HG03097 (cell line): ENCODE measurements at regions not wholly inside any gene's neighbourhood (a gene's known extent, or its start where the extent isn't known, plus 50 kb on each side); places are given as distances from the start of the nearest gene placed in this dataset.

Experiments
- ATAC-seq: cut with Tn5 transposase; IDR thresholded peaks from one replicate; pipeline ENCODE4 v1.9.1; 2021; ENCODE audit not compliant: unreplicated experiment, low FRiP score

DNA sequence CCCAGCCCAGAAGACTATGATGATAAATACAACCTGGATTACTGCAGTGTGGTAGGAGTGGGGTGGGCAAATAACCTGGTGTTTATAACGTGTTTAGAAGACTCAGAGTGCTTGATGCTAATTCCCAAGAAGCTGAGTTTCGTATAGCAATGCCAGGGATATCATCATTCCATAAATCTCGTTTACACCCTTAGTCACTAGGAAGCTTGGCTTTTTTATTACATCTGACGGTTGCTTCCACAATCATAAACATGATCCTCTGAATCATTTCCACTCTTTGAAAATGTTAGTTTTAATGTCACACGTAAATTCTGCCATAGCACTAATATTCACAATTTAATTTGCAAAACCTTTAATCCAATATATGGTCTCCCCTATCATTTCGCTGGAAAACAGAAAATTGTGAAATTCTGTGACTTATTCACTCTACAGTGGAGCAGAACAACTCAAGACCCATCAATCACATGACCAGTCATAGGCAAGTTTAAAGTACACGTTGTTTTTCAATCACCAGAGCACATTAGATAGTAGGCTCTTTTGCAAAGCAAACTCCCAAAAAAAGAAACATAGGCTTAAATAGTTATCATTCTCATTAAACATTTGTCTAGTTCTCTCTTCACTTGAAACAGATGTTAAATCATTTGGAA, 321.0 kb downstream of the LTN1 start:
- ATAC-seq: no peak

DNA sequence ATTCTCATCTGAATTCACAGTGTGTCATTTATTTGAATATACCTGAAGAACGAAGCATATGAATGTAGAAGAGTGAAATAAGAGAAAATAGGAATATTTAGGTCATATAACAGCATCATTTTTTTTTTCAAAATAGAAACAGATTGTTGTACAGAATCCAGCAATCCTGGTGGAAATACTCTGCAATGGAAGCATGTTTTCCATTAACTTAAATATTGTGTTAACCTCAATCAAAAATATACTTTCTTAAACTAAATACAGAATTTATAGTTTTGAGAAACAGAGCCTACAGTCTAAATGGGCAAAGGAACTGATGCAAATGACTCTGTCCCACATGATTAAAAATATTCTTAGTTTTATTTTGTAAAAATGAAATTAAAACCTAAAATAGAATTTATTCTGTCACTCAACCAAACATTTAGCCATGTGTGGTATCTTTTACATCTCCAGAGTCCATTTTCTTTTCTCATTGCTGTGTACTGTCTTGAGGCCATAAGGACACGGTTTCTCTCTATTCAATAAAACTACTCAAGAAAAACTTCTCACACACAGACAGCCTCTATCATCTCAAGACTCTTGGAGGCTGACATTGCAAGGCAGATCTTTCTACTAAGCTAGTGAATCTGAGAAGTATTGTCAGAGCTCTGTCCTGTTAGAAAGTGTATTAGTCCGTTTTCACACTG, 322.6 kb downstream of the LTN1 start:
- no peak for ATAC-seq

DNA sequence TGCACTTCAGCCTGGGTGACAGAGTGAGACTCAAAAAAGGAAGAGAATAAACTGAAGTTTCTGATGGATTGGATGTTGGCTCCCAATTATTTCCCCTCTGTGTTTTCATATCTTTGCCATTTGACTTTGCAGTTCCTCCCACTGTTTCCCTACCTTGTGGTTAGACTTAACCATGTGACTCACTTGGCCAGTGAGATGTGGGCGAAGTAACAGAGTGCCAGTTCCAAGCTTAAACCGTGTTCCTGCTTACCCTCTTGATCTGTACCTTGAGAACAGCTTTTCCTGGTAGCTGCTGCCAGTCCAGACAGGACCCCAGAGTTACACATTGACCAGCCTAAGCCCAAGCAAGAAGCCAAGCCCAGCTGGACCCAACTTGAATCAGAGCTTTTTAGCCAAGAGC, 323.4 kb downstream of the LTN1 start:
- no peak for ATAC-seq

DNA sequence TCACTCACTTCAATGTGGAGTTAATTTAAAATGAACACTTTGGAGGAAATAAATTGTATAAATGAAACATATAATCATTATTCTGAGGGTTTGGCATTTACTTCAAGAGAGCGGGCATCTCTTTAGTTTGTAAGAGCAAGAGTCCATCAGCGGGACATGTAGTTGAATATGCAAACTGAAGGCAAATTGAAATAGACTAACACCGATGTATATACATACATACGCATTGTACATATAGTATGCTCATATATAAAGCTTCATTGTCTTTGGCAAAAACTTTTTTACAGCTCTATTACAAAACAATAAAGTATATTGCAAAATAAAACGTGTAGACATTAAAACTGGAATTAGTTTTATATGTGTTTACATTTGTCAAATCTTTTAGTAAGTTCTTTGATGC, 328.9 kb downstream of the LTN1 start:
- no peak for ATAC-seq

DNA sequence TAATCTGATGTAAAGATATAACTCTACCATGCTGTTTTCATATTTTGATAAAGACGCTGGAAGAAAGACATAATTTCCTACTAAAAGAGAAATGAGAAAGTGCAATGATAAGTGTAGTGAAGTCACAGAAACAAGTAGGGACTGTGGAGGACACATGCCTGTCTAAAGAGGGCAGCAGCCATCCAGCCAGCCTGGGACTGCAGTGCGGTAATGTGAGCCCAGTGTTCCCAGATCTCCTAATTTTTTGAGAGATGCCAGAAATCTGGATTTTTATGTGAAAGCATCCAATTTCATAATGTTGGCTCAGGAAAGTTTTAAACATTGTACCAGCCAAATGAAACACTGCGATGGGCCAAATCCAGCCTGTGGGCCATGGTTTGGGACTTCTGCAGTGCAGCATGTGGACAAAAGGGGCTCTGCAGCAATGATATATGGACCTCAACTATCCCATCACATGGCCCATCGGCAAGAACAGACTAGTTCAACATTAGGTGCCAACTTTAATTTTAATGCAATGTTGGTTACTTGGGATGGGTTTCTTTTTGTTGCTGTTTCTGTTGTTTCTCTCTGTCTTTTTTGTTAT, 329.5 kb downstream of the LTN1 start:
- ATAC-seq: no peak

DNA sequence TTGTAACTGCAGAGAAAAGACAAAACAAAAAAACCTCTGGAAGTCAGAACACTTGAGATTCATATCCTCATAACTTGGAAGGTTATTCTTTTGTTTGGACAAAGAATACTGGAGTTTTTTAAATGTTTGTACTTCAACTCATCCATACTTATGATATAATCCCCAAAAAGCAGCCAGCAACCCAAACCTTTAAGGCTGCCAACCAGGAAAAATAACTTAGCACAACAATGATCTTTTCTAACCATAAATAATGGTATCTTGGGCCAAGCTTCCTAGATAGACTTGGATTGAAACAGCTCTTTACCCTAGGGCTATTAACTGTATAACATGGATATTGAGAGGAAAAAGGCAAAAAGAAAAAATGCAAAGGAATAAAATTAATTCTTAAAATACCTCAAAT, 335.1 kb downstream of the LTN1 start:
- no peak for ATAC-seq

DNA sequence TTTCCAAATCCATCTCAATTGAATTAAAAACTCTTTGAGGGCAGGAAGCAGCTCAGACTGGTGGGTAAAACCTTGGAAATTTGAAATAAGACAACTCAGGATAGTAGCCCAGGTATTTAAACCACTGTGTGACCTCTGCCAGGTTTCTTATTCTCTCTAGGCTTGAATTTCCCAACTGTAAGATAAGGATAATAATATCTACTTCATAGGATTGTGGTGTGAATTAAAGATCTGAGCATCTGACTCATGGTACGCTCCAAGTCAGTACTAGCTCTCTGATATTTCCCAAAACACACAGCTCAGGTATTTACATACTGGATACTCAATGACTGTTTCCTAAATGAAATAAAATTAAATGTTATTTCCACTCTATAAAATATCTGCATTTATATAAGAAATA, 337.2 kb downstream of the LTN1 start:
- ATAC-seq: no peak

DNA sequence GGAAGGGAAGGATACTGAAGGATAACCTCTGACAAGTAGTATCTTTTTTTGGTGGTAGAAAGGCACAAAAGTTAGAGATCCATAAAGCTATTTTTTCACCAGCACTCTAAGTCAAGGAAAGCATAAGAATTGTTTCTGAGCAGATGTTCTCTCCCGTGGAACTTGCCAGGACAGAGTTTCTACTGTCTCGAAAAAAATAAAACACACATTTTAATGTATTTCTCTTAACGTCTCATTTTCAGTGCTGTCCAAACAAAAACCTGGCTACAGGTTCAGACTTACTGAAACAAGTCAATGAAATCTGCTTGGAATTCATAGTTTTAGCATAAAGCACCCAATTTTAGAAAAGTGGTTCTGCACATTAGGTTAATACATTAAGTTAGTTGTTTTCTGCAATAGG, 338.3 kb downstream of the LTN1 start:
- no peak for ATAC-seq

DNA sequence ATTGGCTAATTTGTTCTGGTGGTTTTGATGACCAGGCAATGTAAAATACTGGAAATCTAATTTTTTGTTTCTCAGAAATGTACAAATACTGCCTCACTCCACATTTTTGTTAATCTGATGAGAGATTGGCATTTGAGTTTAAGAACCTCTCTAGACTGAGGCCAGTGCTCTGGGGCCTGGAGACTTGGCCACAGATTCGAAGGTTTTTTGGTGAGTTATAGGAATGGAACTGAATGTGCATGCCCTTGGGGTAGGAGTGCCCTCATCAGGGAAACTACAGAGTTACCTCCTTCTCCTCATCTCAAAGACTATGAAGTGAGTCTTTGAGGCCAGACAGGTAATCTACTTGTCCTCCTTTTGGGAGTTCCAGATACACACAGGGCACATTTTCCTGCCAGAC, 347.9 kb downstream of the LTN1 start:
- ATAC-seq: no peak

DNA sequence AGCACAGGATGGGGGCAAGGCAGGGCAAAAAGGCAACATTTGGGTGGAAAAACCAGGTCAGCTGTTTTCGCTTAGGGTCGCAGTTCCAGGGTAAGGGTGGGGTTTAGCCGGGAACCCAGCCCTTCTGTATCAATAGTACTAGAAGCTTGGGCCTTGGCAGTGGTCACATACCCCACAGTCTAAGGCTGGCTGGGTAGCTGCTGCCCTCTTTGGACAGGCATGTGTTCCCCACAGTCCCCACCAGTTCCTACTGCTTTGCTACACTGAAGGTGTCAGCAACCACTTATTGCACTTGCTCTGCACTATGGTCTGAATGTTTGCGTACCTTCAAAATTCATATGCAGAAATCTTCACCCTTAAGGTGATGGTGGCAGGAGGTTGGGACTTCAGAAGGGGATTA, 349.8 kb downstream of the LTN1 start:
- no peak for ATAC-seq

DNA sequence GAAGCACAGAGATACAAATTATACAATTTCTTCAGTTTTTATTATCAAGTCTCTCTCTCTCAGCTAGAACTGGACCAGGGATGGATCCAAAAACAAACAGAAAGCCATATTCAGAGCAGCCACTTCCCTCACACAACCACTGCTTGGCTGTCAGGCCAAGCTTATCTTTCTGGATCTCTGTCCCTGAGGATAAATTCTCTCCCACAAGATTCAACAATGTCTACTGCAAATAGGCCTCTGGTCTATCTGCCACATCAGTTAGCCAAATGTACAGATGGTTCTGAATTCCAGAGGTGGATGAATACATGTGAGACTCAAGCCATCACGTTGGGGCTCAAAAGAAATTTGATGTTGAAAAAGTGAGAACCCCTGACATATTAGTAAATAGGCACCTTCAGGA, 350.9 kb downstream of the LTN1 start:
- no peak for ATAC-seq

DNA sequence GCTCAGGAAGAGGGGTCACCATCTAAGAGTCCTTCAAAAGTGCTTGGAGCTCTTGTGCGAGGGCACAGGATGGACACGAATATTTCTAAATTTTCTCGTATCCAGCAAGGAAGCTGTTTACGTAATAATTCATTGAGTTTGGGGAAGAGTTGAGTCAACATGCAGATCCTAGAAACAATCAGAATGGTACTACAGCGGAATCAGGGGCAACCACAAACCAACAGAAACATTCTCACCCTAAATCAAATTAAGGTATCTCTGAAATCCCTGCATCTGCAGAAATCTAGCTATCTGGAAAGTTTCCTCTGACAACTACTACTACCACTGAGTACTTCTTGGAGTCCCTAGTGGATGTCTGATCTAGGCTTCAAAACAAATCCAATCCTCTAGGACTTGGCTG, 352.4 kb downstream of the LTN1 start:
- ATAC-seq: no peak

DNA sequence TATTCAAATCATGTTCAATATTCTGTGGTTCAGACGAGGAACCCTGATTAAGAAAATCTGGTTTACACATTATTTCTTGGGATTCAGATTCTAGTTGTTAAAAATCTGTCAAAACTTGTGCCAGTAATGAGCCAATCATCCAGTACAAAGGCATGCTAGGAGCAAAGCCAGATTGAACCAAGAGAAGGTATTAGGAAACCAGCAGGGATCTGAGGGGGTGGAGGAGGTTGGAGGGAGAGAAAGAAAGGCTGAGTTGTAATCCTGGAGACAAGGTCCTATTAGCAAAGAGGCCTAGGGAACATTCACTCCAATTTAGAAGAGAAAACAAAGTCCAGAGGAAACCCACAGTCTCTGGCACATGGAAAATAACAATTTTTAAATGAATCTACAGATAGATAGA, 352.9 kb downstream of the LTN1 start:
- no peak for ATAC-seq

DNA sequence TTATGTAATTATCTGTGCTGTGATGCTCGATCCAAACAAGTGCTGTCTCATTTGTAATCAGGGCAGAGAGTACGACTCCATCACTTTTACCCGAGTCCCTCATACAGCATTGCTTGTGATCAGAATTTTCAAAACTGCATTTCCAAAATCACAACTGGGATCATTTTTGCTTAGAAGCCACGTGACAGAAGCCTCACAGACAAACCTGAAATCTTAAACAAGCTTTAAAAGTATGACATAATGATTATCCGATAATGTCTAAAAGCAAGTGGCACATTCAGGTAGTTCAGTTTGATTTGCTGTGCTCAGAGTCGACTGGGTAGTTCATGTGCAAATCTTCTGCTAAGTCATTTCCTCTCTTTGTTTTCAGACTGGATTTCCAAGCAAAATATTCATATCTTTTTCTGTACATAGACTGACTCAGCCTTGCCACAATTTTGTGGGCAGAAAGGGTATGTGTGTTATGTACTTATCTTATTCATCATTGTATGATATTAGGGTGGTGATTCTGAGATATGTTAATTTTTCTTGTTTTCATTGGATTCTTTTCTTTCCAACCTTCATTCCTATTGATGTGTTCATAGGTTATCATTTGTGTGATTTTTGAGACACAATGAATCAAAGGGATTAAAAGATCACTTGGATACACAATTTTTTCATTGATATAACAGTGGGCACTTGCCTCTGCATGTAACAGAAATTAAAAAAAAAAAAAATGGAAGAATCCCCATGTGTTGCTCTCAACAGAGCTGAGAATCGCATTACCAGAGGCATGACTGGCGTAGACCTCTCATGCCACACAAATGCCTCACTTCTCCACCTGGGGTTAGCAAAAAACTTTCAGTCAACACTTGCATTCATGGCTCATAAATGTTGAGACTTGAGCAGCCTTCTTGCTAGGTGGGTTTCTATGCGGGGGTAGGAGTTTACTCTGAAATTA, 355.7 kb downstream of the LTN1 start:
- ATAC-seq: no peak

DNA sequence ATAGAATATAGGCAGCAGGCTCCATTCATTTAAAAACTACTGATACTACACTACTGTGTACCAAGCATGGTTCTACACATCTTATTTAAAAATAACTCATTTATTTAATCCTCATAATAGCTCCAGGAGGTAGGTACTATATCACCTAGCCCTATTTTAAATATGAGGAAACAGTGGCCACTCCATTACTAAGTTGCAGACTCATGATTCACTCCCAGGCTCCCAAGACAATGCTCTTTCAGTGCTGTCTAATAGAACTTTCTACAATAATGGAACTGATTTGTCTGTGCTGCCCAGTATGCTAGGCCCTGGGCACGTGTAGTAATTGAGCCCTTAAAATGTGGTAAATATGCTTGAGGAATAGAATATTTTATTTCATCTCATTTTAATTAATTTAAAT, 357.1 kb downstream of the LTN1 start:
- no peak for ATAC-seq

DNA sequence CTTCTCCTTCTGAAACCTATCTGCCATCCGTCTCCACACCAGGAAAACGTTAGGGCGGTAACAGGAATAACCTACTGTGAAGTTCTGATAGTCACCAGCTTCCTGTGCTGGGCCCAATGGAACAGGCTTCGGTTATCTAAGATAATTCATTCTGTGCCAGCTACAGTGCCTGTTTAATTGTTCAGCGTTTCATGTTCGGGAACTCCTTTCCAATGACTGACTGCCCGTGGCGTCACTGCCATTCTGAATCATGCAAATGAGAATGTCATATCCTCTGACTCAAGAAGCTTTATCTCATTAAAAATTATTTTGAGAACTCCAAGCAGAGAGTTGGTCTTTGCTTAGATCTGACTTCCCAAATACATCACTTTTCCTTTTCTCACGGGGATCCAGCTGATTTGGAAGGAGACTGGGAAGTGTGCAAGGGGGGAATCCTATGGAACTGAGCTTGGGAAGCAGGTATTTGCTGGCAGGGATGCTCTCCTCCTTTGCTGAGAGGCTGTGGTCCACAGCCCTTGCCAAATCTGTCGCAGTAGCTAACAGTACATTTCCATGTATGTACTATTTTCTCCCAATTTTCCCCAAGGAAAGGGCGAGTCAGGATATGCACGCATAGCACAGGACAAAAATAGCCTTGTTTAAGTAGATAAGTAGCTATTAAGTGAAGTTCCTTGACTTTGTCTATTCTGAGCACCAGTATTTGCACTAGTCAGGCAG, 358.7 kb downstream of the LTN1 start:
- ATAC-seq: no peak

DNA sequence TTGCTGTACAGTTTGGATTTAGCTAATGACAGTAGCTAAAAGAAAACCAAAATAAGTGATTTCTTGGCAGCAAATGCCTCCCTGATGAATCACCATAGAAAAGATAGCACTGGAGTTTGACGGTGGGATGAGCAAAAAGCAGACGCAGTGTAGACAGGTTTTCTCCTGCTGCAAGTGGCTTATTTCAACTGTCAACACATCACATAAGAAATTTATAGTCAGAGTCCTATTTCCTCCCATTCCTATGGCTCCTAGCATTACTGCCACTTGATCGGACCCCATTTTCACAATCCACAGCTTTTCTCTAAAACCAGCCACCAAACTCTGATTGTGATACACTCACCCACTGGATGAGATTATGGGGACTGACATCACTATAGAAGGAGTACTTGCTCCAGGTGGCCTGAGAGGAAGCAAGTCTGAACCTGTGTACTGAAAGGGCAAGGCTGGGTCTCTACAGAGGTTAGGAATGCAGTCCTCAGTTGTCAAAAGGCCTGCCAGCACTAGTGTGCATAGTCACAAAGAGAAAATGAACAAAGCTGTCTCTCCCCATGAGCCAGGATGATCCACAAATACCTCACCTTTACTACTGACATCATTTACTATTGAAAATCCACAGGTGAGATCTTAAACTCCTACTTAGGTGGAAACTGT, 359.8 kb downstream of the LTN1 start:
- ATAC-seq: no peak

DNA sequence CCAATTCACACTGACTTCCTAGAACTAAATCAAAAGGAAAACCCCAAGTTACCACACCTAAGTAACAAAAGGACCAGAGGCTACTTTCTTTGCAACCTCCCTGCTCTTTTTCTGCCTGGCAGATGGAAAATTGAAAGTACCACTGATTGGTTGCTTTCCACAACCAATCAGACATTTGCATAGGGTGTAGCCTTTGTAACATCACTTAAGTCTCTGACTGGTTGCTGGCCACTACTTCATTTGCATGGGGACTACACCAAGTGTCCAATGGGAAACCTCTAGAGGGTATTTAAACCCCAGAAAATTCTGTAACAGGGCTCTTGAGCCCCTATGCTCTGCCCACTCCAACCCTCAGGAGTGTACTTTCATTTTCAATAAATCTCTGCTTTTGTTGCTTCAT, 365.0 kb downstream of the LTN1 start:
- no peak for ATAC-seq

DNA sequence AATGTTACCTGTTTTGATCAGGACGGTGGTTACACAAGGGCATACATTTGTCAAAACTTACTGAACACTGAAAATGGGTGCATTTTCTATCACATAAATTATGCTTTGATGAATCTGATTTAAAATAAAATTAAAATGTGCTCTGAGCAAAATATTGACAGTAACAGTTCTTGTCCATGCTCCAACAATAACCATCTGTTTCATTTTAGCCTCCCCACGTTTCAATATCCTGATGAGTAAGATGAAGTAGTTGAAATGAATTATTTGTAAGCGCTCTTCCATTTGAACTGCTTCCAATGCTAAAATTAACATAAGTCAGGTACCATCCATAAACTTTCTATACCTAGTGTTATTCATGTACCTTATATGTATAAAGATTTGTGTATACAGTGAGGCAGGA, 365.4 kb downstream of the LTN1 start:
- no peak for ATAC-seq

DNA sequence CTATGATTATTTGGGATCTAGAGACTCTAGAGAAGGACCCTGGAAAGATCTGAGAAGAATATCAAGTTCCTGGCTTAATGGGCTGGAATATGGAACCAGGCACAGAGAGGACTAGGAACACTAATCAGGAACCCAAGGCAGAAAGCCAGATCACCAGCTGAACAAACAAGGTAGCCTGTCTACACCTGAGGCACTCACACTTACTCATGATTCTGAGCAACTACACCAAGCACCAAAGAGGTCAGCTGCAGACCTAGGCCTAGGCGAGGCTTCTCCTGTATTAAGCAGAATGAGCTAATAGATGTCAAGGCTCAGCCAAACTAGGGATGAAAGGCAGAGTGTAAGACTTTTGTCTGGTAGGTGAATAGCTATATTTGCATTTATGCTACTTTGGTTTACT, 368.1 kb downstream of the LTN1 start:
- no peak for ATAC-seq
